ENCODE measurements at regions not wholly inside any gene's neighbourhood (a gene's known extent, or its start where the extent isn't known, plus 50 kb on each side); places are given as distances from the start of the nearest gene placed in this dataset.

DNA sequence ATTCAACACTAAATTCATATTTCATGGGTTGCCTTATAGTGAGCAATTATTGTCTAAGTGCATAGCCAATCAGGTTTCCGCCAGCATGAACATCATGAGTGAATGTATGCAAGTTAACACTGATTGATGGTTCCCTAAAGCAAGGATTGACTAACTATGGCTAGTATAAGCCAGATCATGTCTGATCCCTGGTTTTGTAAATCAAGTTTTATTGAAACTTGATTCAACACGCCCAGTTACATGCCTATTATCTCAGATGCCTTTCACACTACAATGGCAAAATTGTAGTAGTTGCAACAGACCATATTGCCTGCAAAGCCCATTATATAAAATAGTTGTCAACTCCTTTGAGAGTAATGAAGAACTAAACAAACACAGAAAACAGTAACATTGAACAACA is 1127.4 kb downstream of the NCAM2 start (continued):
- TF ChIP-seq CTBP2 (IDR thresholded peaks at IDR 0.05; ENCODE audit: borderline replicate concordance, insufficient read depth, insufficient read length, low read length) (no peak), RNF2 (IDR thresholded peaks at IDR 0.05; ENCODE audit: borderline replicate concordance, low read depth, low read length, missing control alignments, poor library complexity, severe bottlenecking) (no peak), TAF7 (optimal IDR thresholded peaks at IDR 0.05; ENCODE audit: borderline replicate concordance, low read depth, low read length) (no peak), GABPA (IDR thresholded peaks at IDR 0.05; ENCODE audit: borderline replicate concordance, insufficient read depth, low read length) (no peak), BRCA1 (IDR thresholded peaks at IDR 0.05; ENCODE audit: low read depth, low read length) (no peak)
- TF ChIP-seq, protein P1, sequence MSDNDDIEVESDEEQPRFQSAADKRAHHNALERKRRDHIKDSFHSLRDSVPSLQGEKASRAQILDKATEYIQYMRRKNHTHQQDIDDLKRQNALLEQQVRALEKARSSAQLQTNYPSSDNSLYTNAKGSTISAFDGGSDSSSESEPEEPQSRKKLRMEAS (IDR thresholded peaks at IDR 0.05), result no peak

All from H1 (cell line).